ELF-1 (cell line): ENCODE measurements at regions not wholly inside any gene's neighbourhood (a gene's known extent, or its start where the extent isn't known, plus 50 kb on each side); places are given as distances from the start of the nearest gene placed in this dataset.

Experiments
- DNase-seq: peaks from one replicate; pipeline ENCODE4 v3.0.0-alpha.2; 2016; ENCODE audit warnings: low read depth, low spot score

DNA sequence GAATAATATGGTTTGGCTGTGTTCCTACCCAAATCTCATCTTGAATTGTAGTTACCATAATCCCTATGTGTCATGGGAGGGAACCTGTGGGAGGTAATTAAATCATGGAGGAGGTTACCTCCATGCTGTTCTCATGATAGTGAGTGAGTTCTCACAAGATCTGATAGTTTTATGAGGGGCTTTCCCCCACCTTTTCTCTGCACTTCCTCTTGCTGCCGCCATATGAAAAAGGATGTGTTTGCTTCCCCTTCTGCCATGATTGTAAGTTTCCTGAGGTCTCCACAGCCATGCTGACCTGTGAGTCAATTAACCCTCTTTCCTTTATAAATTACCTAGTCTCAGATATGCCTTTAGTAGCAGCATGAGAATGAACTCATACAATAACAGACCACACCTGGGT, 63.7 kb upstream of the PRR16 start:
- no peak for DNase-seq

DNA sequence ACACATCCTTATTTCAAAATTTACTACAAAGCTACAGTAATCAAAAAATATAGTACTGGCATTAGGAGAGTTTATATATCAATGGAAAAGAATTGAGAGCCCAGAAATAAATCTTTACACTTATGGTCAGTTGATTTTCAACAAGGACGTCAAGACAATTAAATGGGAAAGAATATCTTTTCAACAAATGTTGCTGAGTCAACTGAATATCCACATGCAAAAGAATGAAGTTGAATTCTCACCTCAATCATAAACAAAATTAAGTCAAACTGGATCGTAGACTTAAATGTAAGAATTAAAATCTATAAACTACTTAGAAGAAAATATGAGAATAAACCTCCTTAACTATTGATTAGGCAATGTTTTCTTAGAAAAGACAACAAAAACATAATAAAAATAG, 61.5 kb upstream of the PRR16 start:
- DNase-seq: no peak

DNA sequence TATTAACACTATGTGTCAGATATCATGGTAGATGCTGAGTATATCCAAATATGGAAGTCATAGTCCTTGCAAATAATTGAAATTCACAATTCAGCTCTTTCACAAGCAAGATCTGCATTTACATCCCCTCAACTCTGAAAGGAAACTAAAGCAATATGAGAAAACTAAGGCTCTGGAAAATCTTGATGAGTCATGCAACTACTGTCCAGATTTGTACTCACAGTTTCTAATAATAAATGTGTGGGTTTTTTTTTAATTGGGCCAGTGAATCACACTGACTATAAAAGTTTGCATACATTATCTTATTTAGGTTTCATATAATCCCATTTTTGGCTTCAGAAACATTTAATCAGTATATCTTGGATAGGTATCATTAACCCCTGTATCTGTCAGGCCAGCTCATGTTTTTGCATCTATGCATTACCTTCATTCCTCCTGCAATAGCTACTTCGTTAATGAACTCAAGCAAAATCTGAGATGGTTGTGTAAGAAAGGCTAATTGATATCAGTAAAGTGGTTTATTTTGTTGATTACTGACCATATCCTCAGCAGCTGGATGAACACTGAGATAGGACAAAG, 58.7 kb upstream of the PRR16 start:
- no peak for DNase-seq

DNA sequence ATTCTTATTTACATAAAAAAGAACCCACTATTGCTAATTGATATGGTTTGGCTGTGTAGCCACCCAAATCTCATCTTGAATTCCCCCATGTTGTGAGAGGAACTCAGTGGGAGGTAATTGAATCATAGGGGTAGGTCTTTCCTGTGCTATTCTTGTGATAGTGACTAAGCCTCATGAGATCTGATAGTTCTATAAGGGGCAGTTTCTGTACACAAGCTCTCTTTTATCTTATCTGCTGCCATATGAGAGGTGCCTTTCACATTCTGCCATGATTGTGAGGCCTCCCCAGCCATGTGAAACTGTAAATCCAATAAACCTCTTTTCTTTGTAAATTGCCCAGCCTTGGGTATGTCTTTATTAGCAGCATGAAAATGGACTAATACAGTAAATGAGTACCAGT, 58.2 kb upstream of the PRR16 start:
- DNase-seq: no peak

DNA sequence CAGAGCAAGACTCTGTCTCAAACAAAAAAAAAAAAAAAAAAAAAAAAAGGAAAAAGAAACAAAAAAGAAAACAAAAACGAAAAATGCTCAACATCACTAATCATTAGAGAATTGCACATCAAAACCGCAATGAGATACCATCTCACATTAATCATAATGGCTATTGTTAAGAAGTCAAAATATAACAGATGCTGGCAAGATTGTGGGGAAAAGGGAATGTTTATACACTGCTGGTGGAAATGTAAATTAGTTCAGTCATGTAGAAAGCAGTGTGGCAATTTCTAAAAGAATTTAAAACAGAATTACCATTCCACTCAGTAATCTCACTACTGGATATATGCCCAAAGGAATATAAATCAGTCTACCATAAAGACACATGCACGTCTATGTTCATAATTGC, 50.4 kb upstream of the PRR16 start:
- DNase-seq: no peak
